Nephron (organoid): ENCODE measurements at regions not wholly inside any gene's neighbourhood (a gene's known extent, or its start where the extent isn't known, plus 50 kb on each side); places are given as distances from the start of the nearest gene placed in this dataset.

Experiments
- H3K27ac Mint-ChIP-seq, 3 experiments: 2 replicates each; pipeline ENCODE4 v1.8.0; 2020; ENCODE audit warnings: mixed read lengths in 3 of 3, mild to moderate bottlenecking in 2 of 3, moderate library complexity in 1 of 3
- H3K27me3 Mint-ChIP-seq: 2 replicates; pipeline ENCODE4 v1.8.0; 2021; ENCODE audit warnings: low read depth, mild to moderate bottlenecking, moderate library complexity, mixed read lengths
- H3K36me3 Mint-ChIP-seq: 2 replicates; pipeline ENCODE4 v1.8.0; 2020; ENCODE audit warnings: low read depth, mixed read lengths
- H3K4me1 Mint-ChIP-seq: 2 replicates; pipeline ENCODE4 v1.8.0; 2020; ENCODE audit warnings: mixed read lengths
- H3K4me3 Mint-ChIP-seq, 3 experiments: 2 replicates each; pipeline ENCODE4 v1.8.0; 2020; ENCODE audit warnings: mild to moderate bottlenecking in 3 of 3, mixed read lengths in 3 of 3, moderate library complexity in 2 of 3
- H3K9me3 Mint-ChIP-seq: 2 replicates; pipeline ENCODE4 v1.8.0; 2020; ENCODE audit warnings: mixed read lengths
- CTCF ChIP-seq, 3 experiments: fragments of 200-600 bp; sonication (generic); IDR thresholded peaks; one replicate each; pipeline ENCODE4 v1.5.0; 2021; ENCODE audit warnings: antibody characterized with exemption in 3 of 3; ENCODE audit not compliant: unreplicated experiment in 3 of 3

- Mint-ChIP-seq H3K27ac (no peak overlapping the region), H3K27me3 (no peaks in the 10 kb centered on the region), H3K4me3 (no peak overlapping the region), H3K4me1 (no peaks in the 10 kb centered on the region), H3K9me3 (no peaks in the 10 kb centered on the region), H3K36me3 (no peaks in the 10 kb centered on the region)
- TF ChIP-seq CTCF (IDR thresholded peaks at IDR 0.05; ENCODE audit: unreplicated experiment in 3 of 3): no peak
Observed at GRCh38 chr5:152140347-152140746, 215.7 kb upstream of the GLRA1 start.

DNA sequence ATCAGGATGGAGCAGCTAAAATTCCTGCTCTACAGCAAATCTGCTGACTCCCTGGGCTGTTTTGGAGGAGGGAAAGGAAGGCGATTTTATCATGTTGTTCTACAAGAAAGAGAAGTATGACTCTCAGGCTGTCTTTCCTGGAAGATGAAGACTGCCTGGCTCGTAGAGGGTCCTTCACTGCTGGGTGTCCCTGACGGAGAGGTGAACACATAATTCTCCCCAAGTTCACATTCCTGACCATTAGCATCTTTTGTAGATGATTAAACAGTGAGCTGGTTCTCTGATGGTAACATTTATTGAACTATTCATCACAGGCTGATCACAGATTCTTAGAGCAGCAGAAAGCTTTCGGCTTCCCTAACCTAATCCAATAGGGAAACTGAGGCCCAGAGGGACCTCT is 212.4 kb upstream of the GLRA1 start:
- Mint-ChIP-seq H3K9me3 (no peaks in the 10 kb centered on the region), H3K4me3 (no peak overlapping the region), H3K4me1 (no peaks in the 10 kb centered on the region), H3K27me3 (no peaks in the 10 kb centered on the region), H3K36me3 (no peaks in the 10 kb centered on the region), H3K27ac (no peak overlapping the region)
- no peak for TF ChIP-seq CTCF (IDR thresholded peaks at IDR 0.05; ENCODE audit: unreplicated experiment in 3 of 3)

DNA sequence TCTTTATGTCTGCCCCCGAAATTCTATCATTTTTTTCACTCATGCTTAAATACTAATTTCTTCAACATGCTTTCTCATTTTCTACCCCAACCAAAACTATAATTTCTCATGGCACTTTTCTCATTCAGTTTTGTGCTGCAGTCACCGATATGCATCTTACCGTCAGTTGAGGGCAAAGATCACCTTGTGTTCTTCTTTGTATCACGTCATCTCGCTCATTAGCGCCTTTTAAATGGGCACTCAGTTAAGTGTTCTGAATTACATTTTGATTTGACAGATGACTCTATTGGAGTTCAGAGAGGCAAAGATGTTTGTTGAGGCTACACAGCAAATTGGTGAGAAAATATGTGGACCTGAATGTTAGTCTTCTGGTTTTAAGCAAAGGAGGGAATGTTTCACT is 211.7 kb upstream of the GLRA1 start:
- Mint-ChIP-seq H3K9me3 (no peaks in the 10 kb centered on the region), H3K27me3 (no peaks in the 10 kb centered on the region), H3K4me1 (no peaks in the 10 kb centered on the region), H3K4me3 (no peak overlapping the region), H3K27ac (peak overlapping the region in 1 of 3 experiments; percentile 8), H3K36me3 (no peaks in the 10 kb centered on the region)
- no peak for TF ChIP-seq CTCF (IDR thresholded peaks at IDR 0.05; ENCODE audit: unreplicated experiment in 3 of 3)

GRCh38 chr5:152135827-152136226 is 211.2 kb upstream of the GLRA1 start:
- no peak for TF ChIP-seq CTCF (IDR thresholded peaks at IDR 0.05; ENCODE audit: unreplicated experiment in 3 of 3)
- Mint-ChIP-seq H3K27me3 (no peaks in the 10 kb centered on the region), H3K9me3 (no peaks in the 10 kb centered on the region)

GRCh38 chr5:152125661-152126205 is 201.1 kb upstream of the GLRA1 start:
- Mint-ChIP-seq H3K4me1 (peaks cover 13% of the 10 kb centered on the region), H3K4me3 (no peak overlapping the region), H3K36me3 (no peaks in the 10 kb centered on the region), H3K27ac (peak overlapping the region in 1 of 3 experiments; percentile 13), H3K27me3 (peaks cover 4% of the 10 kb centered on the region), H3K9me3 (no peaks in the 10 kb centered on the region)
- TF ChIP-seq CTCF (IDR thresholded peaks at IDR 0.05; ENCODE audit: unreplicated experiment in 3 of 3): no peak

More at GRCh38 chr5:152135827-152136226, 211.2 kb upstream of the GLRA1 start:
- H3K27ac Mint-ChIP-seq: peak overlapping the region in 1 of 3 experiments; percentile 8
- H3K4me3 Mint-ChIP-seq: no peak overlapping the region
- no peaks in the 10 kb centered on the region for H3K36me3 Mint-ChIP-seq
- no peaks in the 10 kb centered on the region for H3K4me1 Mint-ChIP-seq

DNA sequence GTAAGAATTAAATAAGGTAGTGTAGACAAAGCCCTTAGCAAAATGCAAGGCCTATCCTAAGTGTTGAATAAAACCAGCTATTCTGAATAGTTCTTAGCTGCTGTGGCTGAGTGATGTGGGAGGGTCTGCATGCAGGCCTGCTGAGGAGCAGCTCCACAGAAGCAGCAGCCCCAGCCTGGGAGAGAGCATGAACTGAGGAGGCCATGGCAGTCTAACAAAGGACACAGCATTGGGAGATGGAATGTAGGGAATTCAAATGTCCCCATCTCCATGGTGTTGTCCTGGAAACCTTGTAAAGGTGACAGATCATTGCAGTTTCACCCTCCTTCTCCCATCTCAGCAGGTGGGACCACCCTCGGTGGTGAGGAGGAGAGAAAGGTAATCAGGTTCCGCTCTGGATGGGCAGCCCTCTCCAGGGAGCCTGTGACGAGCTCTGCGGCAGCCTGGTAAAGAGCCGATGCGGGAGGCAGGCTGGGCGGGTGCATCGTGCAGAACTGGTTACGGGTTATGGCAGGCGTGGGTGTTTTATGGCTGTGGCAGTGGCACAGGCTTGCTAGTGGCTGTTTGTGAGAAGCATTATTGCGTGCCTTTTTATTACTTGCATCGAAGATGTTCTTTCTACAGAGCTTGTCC is 199.9 kb upstream of the GLRA1 start:
- peak overlapping the region in 1 of 3 experiments; percentile 47 for H3K27ac Mint-ChIP-seq
- H3K4me3 Mint-ChIP-seq: no peak overlapping the region
- no peaks in the 10 kb centered on the region for H3K36me3 Mint-ChIP-seq
- peaks cover 4% of the 10 kb centered on the region for H3K27me3 Mint-ChIP-seq
- TF ChIP-seq CTCF (IDR thresholded peaks at IDR 0.05; ENCODE audit: unreplicated experiment in 3 of 3): no peak
- H3K9me3 Mint-ChIP-seq: no peaks in the 10 kb centered on the region
- peaks cover 21% of the 10 kb centered on the region for H3K4me1 Mint-ChIP-seq
